HL-60 (cell line): ENCODE measurements at regions not wholly inside any gene's neighbourhood (a gene's known extent, or its start where the extent isn't known, plus 50 kb on each side); places are given as distances from the start of the nearest gene placed in this dataset.

ENCODE experiments used
- DNase-seq, 2 experiments: peaks; one replicate each; pipeline ENCODE4 v3.0.0-alpha.2; 2010 to 2020; ENCODE audit warnings: low read depth in 1 of 2, low spot score in 1 of 2
- H3K27ac ChIP-seq: fragments of 250-450 bp; sonication (Bioruptor Pico); replicated peaks from 2 replicates; pipeline ENCODE4 v1.5.1; 2020; ENCODE audit warnings: mild to moderate bottlenecking, moderate library complexity
- H3K27me3 ChIP-seq: fragments of 250-450 bp; sonication (Bioruptor Pico); 2 replicates; pipeline ENCODE4 v1.5.1; 2021; ENCODE audit warnings: mild to moderate bottlenecking, moderate library complexity; ENCODE audit not compliant: insufficient read depth, poor library complexity, severe bottlenecking
- H3K4me3 ChIP-seq: replicated peaks from 2 replicates; pipeline ENCODE4 v1.5.1; 2011; ENCODE audit warnings: mild to moderate bottlenecking, control low read depth, low read length; ENCODE audit not compliant: insufficient read depth
- CTCF ChIP-seq: IDR thresholded peaks from one replicate; pipeline ENCODE4 v1.5.1; 2011; ENCODE audit warnings: low read length, control low read depth, inconsistent platforms; ENCODE audit not compliant: insufficient read depth
- GABPA ChIP-seq: IDR thresholded peaks from 2 replicates; pipeline ENCODE4 v1.6.1; 2012; ENCODE audit warnings: low read depth
- POLR2AphosphoS5 ChIP-seq: IDR thresholded peaks from 2 replicates; pipeline ENCODE4 v1.6.1; 2012; ENCODE audit warnings: low read depth
- REST ChIP-seq: IDR thresholded peaks from 2 replicates; pipeline ENCODE4 v1.6.1; 2012; ENCODE audit warnings: low read depth; ENCODE audit not compliant: insufficient replicate concordance
- SPI1 ChIP-seq: IDR thresholded peaks from 2 replicates; pipeline ENCODE4 v1.6.1; 2012; ENCODE audit warnings: low read depth, mild to moderate bottlenecking, borderline replicate concordance

GRCh38 chr3:118526758-118527513, 507.7 kb downstream of the IGSF11 start:
- TF ChIP-seq REST (no peak), SPI1 (no peak), CTCF (no peak), POLR2AphosphoS5 (no peak)
- DNase-seq = no peak
- Histone ChIP-seq H3K4me3 (no peak overlapping the region), H3K27ac (no peak overlapping the region), H3K27me3 (no peaks in the 10 kb centered on the region)

GRCh38 chr3:118527514-118528044, 507.1 kb downstream of the IGSF11 start:
- no peak for DNase-seq
- TF ChIP-seq REST = no peak
- TF ChIP-seq SPI1 = no peak
- no peak for TF ChIP-seq POLR2AphosphoS5
- TF ChIP-seq GABPA = no peak
- Histone ChIP-seq H3K4me3 (no peak overlapping the region), H3K27ac (no peak overlapping the region), H3K27me3 (no peaks in the 10 kb centered on the region)

- no peak for DNase-seq
- H3K27ac ChIP-seq = no peak overlapping the region
- no peak for TF ChIP-seq CTCF
- no peak for TF ChIP-seq GABPA
- TF ChIP-seq POLR2AphosphoS5 = no peak
- TF ChIP-seq REST = no peak
- no peaks in the 10 kb centered on the region for H3K27me3 ChIP-seq
- no peak overlapping the region for H3K4me3 ChIP-seq
These were observed 505.1 kb downstream of the IGSF11 start for GRCh38 chr3:118529554-118529953.
